Gastrocnemius medialis (tissue), 4 donors: ENCODE measurements at regions not wholly inside any gene's neighbourhood (a gene's known extent, or its start where the extent isn't known, plus 50 kb on each side); places are given as distances from the start of the nearest gene placed in this dataset.

Experiments used
- POLR2A ChIP-seq, 2 donors: fragments of 450-650 bp; IDR thresholded peaks; one replicate each; pipeline ENCODE4 v1.6.1; 2017; ENCODE audit warnings: antibody characterized with exemption in 2 of 2, mild to moderate bottlenecking in 2 of 2, moderate library complexity in 2 of 2
- TF ChIP-seq, protein P1 (sequence below), 5 experiments: fragments of 450-650 bp in 3 of 5; fragments of 200-600 bp in 2 of 5; sonication (generic) in 2 of 5; IDR thresholded peaks in 4 of 5; conservative IDR thresholded peaks in 1 of 5; 1 replicate in 4 of 5; 2 replicates in 1 of 5; pipeline ENCODE4 v1.5.1; 2016 to 2019; ENCODE audit warnings: antibody characterized with exemption in 5 of 5, mild to moderate bottlenecking in 3 of 5, moderate library complexity in 3 of 5

DNA sequence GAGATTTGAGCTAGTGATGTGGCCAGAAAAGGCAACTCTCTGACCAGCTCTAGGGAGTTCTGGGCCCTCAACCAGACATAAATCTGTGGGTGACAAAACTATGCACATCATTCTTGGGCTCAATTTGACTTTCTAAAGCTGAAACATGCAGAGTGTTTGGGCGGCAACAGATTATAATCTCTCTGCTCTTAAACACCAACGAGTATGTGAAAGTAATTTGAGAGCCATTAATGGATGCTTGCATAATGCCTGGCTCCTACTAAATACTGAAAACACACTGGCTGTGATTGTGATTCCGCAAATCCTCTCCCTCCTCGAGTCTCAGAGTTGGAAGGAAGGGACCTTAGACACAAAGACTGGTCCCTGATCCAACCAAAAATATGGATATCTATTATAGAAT is 186.7 kb downstream of the UACA start:
- TF ChIP-seq, protein P1, sequence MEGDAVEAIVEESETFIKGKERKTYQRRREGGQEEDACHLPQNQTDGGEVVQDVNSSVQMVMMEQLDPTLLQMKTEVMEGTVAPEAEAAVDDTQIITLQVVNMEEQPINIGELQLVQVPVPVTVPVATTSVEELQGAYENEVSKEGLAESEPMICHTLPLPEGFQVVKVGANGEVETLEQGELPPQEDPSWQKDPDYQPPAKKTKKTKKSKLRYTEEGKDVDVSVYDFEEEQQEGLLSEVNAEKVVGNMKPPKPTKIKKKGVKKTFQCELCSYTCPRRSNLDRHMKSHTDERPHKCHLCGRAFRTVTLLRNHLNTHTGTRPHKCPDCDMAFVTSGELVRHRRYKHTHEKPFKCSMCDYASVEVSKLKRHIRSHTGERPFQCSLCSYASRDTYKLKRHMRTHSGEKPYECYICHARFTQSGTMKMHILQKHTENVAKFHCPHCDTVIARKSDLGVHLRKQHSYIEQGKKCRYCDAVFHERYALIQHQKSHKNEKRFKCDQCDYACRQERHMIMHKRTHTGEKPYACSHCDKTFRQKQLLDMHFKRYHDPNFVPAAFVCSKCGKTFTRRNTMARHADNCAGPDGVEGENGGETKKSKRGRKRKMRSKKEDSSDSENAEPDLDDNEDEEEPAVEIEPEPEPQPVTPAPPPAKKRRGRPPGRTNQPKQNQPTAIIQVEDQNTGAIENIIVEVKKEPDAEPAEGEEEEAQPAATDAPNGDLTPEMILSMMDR (IDR thresholded peaks at IDR 0.05 in 4 of 5, conservative IDR thresholded peaks at IDR 0.05 in 1 of 5): no peak
- TF ChIP-seq POLR2A (IDR thresholded peaks at IDR 0.05): no peak
